Fibroblast of skin of back (primary cell): ENCODE measurements at regions not wholly inside any gene's neighbourhood (a gene's known extent, or its start where the extent isn't known, plus 50 kb on each side); places are given as distances from the start of the nearest gene placed in this dataset.
"Not testable (repeated sequence)": the region's sequence is repeated elsewhere in the genome, so short reads cannot be mapped to it uniquely, and the experiment has no call there.

Source experiments
- DNase-seq: peaks from one replicate; pipeline ENCODE4 v3.0.0-alpha.2; 2013

GRCh38 chr1:47664356-47664755 lies 226.5 kb downstream of the FOXD2 start:
- DNase-seq, result no peak

- not testable (repeated sequence) for DNase-seq
Measured at GRCh38 chr1:47664896-47665295, 227.1 kb downstream of the FOXD2 start.

- DNase-seq, result no peak
Measured at GRCh38 chr1:47669081-47669585, 231.3 kb downstream of the FOXD2 start.

DNA sequence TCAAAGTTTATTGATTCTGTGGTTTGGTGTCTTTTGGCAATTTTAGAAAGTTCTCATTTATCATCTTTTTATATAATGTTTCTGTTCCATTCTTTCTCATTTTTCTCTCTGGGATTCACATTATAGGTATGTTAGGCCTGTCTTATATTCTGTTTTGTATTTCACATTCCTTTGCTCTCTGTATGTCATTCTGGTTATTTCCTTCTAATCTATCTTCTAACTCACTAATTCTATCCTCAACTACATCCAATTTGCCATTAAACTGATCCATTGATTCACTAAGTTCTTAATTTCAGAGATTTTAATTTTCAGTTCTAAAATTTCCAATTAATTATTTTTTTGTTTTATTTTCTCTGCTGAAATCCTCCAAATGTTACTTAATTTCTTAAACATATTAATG lies 234.8 kb downstream of the FOXD2 start:
- no peak for DNase-seq

- no peak for DNase-seq
Measured at GRCh38 chr1:47674189-47674588, 236.3 kb downstream of the FOXD2 start.

GRCh38 chr1:47675047-47675675 lies 237.3 kb downstream of the FOXD2 start:
- DNase-seq, result no peak

- no peak for DNase-seq
Measured at GRCh38 chr1:47675721-47676120, 237.9 kb downstream of the FOXD2 start.

GRCh38 chr1:47676311-47677054 lies 238.6 kb downstream of the FOXD2 start:
- DNase-seq, result no peak

GRCh38 chr1:47677241-47677940 lies 239.5 kb downstream of the FOXD2 start:
- no peak for DNase-seq

DNA sequence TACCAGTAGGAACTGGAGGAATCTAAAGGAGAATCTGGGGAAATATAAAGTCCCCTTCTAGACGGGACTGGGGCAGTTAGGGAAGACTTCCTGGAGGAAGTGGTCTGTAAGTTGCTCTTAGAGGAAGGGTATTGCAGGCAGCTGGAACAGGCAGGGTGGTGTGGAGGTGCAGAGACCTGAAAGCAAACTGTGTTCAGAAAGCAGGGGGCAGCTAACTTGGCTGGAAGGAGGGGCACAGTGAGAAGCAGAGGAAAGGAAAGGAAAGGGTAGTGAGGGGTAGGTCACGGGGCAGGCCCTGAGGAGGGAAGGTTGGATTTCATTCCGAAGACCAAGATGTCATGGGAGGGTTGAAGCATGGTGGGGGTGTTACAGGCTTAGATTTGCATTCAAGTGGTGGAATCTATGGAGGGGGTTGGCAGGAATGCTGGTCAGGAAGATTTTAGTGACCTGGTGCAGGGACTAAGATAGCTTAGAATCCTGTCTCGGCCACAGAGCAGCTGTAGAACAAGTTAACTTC lies 240.7 kb downstream of the FOXD2 start:
- DNase-seq, result no peak

GRCh38 chr1:47679301-47679791 lies 241.5 kb downstream of the FOXD2 start:
- peak; percentile 73 for DNase-seq

DNA sequence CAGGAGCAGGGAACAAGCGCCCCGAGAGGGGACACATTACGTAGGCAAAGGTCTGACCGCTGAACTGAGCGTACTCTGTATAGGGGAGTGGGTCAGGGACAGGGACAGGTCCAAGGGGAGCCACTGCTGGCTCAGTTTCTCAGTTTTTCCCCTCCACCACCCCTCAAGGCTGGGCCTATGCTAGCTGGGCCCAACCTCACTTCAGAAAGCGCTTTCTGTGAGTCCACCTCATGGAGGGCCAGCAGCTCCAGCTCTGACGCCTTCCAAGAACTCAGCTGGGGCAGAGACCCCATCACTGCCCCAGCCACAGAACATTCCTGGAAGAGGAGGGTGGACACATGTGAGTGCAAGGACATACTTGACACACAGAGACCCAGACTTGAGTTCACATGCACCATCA lies 242.0 kb downstream of the FOXD2 start:
- no peak for DNase-seq

DNA sequence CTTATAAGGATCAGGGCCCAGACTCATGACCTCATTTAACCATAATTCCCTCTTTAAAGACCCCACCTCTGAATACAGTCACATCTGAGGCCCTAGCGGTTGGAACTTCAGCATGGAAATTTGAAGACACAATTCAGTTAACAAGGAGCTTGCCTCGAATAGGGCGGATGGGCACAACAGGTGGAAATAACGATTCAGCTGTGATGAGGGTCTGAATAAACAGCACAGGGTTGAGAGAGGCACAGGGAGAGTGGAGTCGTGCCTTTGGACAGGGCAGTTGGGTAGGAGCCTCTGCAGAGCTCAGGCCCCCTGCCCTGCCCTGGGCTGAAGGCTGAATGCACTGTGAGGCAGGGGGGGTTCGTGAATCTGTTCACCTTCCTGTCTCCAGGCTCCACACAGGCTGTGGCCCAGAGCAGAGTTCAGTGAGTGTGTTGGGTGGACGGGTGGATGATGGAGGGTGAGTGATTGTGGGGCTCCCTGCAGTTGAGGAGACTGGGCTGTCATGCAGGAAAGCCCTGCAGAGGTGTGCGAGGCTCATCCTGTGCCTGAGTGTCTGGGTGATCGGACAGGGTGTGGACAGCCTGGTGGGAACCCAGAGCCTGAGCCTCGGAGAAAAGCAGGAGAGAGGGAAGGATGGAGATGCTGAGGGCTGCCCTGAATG lies 243.1 kb downstream of the FOXD2 start:
- no peak for DNase-seq

DNA sequence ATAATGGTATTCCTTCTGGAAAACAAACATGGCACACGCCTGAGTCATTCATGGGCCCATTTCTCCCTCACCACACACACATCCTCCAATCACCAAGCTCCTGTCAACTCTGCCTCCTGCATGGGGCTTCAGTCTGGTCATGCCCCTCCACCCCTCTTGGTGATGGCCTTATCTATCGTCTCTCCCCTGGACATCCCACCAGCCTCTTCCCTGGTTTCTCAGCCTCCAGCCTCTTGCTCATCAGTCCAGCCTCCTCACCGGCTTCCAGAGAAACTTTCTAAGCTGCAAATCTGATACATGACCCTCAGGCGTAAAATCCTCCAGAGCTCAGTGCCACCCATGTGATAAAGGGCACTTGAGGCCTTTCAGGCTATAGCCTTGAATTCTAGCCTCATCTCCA lies 243.9 kb downstream of the FOXD2 start:
- no peak for DNase-seq

- DNase-seq, result no peak
Measured at GRCh38 chr1:47682198-47682597, 244.4 kb downstream of the FOXD2 start.

DNA sequence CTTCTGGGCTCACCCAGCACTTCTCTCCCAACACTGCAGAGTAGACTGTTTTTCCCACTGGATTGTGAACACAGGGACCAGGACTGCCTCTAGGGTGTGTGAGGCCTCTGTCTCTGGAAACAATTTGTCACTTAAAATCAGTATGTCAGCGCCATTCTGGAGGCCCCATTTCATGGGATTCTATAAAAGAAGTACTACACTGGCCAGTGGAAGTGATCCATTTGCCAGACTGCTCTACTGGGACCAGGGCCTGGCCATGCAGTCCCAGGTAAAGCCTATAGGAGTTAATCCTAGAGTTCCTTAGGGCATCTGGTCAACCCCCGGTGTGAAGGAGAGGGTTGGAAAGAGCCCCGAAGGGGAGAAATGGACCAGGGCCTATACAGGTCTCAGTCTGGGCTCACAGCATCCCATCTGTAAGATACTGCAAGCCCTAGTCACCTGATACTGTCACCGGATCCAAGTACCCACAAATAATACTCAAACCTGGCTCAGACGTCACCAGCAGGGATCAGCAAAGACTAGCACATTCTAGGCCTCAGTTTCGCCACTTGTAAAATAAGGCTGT lies 245.0 kb downstream of the FOXD2 start:
- DNase-seq, result no peak

DNA sequence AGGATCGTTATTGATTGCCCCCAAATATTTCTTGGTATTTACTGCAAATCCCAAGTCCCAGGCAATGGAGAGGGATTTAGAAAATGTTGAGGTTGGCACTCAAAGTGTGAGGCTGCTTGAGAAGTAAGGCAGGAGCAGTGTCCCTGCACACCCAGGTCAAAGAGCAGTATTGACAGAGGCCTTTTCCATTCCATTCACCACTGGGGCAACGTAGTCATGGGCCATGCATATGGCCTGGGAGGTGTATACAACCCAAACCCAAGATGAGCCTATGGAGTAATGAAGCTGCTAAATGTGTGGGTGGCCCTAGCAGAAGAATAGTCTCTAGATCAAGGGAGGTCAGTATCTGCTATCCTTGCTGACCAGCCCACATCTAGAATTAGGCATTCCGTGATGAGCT lies 245.6 kb downstream of the FOXD2 start:
- DNase-seq, result no peak

DNA sequence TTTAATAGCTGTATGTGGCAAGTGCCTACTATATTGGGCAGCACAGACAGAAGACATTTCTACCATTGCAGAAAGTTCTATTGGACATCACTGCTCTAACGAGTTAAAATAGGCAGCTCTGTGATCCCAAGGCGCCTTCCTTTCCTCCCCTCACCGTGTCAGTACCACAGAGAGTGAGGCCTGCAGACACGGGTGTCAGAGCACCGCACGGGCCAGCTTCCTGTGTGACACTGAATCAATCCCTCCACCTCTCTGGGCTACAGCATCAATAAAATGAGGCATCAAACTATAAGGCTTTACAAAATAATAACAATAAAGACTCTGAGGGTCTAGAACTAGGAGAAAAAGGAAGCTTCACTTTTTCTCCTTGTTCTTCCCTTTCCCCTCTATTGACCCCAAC lies 246.7 kb downstream of the FOXD2 start:
- no peak for DNase-seq

DNA sequence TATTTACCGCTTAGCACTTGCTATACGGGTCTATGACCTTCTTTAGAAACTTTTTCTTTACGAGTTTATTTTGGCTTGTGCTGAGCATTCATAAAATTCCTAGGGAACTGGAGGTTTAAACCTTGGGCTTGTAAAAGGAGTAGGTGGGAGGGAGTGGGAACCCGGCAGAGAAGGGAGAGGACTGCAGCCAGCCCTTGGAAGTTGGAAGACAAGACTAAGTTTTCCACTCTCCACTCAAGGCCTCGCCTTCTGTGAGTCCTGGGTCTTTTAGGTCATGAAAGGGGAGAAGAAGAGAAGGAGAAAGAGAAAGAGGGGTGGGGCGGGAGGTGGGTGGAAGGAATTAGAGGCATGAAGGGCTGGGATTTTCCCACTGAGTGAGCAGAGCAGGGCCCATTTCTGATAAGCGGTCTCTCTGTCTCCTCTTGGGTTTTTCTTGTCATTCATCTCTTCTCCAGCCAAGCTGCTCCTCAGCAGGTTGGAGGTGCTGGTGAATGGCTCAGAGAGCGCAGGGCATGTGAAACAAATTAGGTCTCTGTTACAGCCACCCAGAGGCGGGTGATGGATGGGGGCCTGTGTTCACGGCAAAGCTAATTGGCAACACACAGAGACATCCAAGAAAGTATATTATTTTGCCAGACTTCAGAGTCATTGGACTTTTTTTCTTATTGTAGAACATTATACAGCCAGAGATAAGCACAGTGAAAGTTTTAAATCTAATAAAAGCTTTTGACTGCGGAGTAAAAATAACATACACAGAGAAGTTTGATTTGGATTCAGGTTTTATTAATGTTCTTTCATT lies 247.3 kb downstream of the FOXD2 start:
- DNase-seq, result peak; percentile 16

DNA sequence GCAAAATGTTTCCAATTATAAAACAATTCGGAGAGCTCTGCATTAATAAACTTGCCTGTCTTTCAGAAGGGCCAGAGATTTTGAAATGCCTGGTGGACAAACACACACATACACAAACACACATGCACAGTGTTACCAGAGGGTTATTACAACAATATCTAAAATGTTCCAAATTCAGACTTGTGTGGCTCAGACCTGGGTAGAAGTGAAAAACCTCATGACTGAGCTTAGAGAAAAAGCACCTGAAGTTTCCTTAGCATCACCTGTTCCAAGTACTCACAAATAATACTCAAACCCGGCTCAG lies 247.9 kb downstream of the FOXD2 start:
- no peak for DNase-seq
